ENCODE measurements at regions not wholly inside any gene's neighbourhood (a gene's known extent, or its start where the extent isn't known, plus 50 kb on each side); places are given as distances from the start of the nearest gene placed in this dataset.

DNA sequence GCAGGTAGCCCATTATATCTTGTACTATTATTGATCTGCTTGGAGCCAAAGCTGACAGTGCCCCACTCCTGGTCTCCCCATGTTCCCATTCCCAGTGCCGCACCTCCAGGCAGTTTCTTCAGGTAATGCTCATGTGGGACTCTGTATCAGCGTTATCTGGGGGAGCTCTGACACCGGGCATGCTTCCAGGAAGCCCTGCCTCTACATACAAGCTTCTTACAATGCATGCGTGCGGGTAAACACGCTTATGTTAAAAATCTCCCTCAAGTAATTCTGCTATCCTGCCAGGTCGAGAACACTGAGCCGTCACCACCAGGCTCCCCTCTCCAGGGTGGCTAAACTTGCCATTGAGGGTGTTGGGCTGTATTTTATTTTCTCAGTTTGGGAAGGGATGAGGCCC, 61.6 kb upstream of the LBX1 start:
- POLR2A ChIA-PET = no interaction called here
- peak overlapping the region; percentile 96 for H3K4me2 ChIP-seq
- no peak for FAIRE-seq
- H3K27ac ChIP-seq = no peak overlapping the region; a peak in 1 of 6 replicates
- no peaks in the 10 kb centered on the region for H3K9me3 ChIP-seq
- no peak for DNase-seq (ENCODE audit: low read depth in 1 of 2, low spot score in 1 of 2)
- CTCF ChIA-PET = interaction anchor here (0.9 to 15.8 kb wide), 20 partner anchors 9 to 285 kb away, joined by 3 to 253 read pairs (median 4); no protein-coding TSS in a partner anchor
- H3K4me3 ChIP-seq = peak overlapping the region; percentile 63
- no peak for ATAC-seq
- WGBS (ENCODE audit: missing lambda C conversion rate) = 86% methylated on average over 8 of the region's 8 CpGs
- TF ChIP-seq MYC (IDR thresholded peaks at IDR 0.05; ENCODE audit: borderline replicate concordance, low read length) (no peak), SMC3 (IDR thresholded peaks at IDR 0.05) (no peak), ZFP36 (IDR thresholded peaks at IDR 0.05; ENCODE audit: borderline replicate concordance, partially characterized antibody) (no peak), NPAS2 (CRISPR knock-in tag; IDR thresholded peaks at IDR 0.05; ENCODE audit: borderline replicate concordance) (no peak), RAD21 (conservative IDR thresholded peaks at IDR 0.05 in 1 of 2, IDR thresholded peaks at IDR 0.05 in 1 of 2) (no peak), FOSL2 (IDR thresholded peaks at IDR 0.05) (no peak), FOSL2 (CRISPR knock-in tag; IDR thresholded peaks at IDR 0.05) (no peak), JUN (IDR thresholded peaks at IDR 0.05) (no peak), RNF2 (IDR thresholded peaks at IDR 0.05; ENCODE audit: borderline replicate concordance, low read depth) (no peak), ZC3H11A (IDR thresholded peaks at IDR 0.05) (no peak), TP53 (CRISPR knock-in tag; IDR thresholded peaks at IDR 0.05) (no peak), FOSB (CRISPR knock-in tag; IDR thresholded peaks at IDR 0.05) (no peak), CBX2 (IDR thresholded peaks at IDR 0.05; ENCODE audit: borderline replicate concordance, low read depth) (no peak), NFE2L2 (conservative IDR thresholded peaks at IDR 0.05; ENCODE audit: low read length) (no peak), CHD4 (IDR thresholded peaks at IDR 0.05; ENCODE audit: borderline replicate concordance) (no peak), KDM5A (IDR thresholded peaks at IDR 0.05) (no peak), HOXB5 (CRISPR knock-in tag; IDR thresholded peaks at IDR 0.05) (no peak), HOXA7 (CRISPR knock-in tag; IDR thresholded peaks at IDR 0.05) (no peak), ZNF302 (CRISPR knock-in tag; IDR thresholded peaks at IDR 0.05) (no peak)
- TF ChIP-seq, protein P1, sequence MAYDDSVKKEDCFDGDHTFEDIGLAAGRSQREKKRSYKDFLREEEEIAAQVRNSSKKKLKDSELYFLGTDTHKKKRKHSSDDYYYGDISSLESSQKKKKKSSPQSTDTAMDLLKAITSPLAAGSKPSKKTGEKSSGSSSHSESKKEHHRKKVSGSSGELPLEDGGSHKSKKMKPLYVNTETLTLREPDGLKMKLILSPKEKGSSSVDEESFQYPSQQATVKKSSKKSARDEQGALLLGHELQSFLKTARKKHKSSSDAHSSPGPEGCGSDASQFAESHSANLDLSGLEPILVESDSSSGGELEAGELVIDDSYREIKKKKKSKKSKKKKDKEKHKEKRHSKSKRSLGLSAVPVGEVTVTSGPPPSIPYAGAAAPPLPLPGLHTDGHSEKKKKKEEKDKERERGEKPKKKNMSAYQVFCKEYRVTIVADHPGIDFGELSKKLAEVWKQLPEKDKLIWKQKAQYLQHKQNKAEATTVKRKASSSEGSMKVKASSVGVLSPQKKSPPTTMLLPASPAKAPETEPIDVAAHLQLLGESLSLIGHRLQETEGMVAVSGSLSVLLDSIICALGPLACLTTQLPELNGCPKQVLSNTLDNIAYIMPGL (CRISPR knock-in tag; IDR thresholded peaks at IDR 0.05; ENCODE audit: borderline replicate concordance) = no peak
- TF ChIP-seq, protein P2, sequence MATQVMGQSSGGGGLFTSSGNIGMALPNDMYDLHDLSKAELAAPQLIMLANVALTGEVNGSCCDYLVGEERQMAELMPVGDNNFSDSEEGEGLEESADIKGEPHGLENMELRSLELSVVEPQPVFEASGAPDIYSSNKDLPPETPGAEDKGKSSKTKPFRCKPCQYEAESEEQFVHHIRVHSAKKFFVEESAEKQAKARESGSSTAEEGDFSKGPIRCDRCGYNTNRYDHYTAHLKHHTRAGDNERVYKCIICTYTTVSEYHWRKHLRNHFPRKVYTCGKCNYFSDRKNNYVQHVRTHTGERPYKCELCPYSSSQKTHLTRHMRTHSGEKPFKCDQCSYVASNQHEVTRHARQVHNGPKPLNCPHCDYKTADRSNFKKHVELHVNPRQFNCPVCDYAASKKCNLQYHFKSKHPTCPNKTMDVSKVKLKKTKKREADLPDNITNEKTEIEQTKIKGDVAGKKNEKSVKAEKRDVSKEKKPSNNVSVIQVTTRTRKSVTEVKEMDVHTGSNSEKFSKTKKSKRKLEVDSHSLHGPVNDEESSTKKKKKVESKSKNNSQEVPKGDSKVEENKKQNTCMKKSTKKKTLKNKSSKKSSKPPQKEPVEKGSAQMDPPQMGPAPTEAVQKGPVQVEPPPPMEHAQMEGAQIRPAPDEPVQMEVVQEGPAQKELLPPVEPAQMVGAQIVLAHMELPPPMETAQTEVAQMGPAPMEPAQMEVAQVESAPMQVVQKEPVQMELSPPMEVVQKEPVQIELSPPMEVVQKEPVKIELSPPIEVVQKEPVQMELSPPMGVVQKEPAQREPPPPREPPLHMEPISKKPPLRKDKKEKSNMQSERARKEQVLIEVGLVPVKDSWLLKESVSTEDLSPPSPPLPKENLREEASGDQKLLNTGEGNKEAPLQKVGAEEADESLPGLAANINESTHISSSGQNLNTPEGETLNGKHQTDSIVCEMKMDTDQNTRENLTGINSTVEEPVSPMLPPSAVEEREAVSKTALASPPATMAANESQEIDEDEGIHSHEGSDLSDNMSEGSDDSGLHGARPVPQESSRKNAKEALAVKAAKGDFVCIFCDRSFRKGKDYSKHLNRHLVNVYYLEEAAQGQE (IDR thresholded peaks at IDR 0.05) = no peak
- peaks cover 6% of the 10 kb centered on the region; the same call in 2 of the 3 replicates for H3K4me1 ChIP-seq
